SU-DHL-6 (cell line): ENCODE measurements at regions not wholly inside any gene's neighbourhood (a gene's known extent, or its start where the extent isn't known, plus 50 kb on each side); places are given as distances from the start of the nearest gene placed in this dataset.

Source experiments
- H2AFZ ChIP-seq: fragments of 200-600 bp; sonication (generic); 2 replicates; pipeline ENCODE4 v1.6.1; 2014; ENCODE audit warnings: low read depth, mild to moderate bottlenecking, moderate library complexity, mixed read lengths, antibody characterized with exemption, low read length; ENCODE audit not compliant: severe bottlenecking
- H3F3A ChIP-seq: fragments of 200-600 bp; shearing (Covaris generic); 2 replicates; pipeline ENCODE4 v1.6.0; 2016; ENCODE audit warnings: antibody characterized with exemption, mild to moderate bottlenecking; ENCODE audit not compliant: insufficient read depth
- H3K27ac ChIP-seq: fragments of 200-600 bp; sonication (generic); 2 replicates; pipeline ENCODE4 v1.5.1; 2016; ENCODE audit warnings: low read depth, mild to moderate bottlenecking, low read length, moderate library complexity, mixed read lengths
- H3K27me3 ChIP-seq: fragments of 200-600 bp; sonication (generic), shearing (Covaris generic); 2 replicates; pipeline ENCODE4 v1.6.0; 2014; ENCODE audit warnings: mild to moderate bottlenecking, low read length
- H3K36me3 ChIP-seq: fragments of 200-600 bp; sonication (generic); 2 replicates; pipeline ENCODE4 v1.6.1; 2014; ENCODE audit warnings: mild to moderate bottlenecking, low read length, mixed read lengths
- H3K4me2 ChIP-seq: fragments of 300-600, 200-600 bp; shearing (Covaris generic), sonication (generic); 2 replicates; pipeline ENCODE4 v1.6.0; 2014; ENCODE audit warnings: low read length, low read depth, mild to moderate bottlenecking; ENCODE audit not compliant: poor library complexity, severe bottlenecking
- H3K4me3 ChIP-seq: fragments of 200-600 bp; sonication (generic); 2 replicates; pipeline ENCODE4 v1.5.1; 2014; ENCODE audit warnings: antibody characterized with exemption, low read length, mild to moderate bottlenecking, mixed read lengths; ENCODE audit not compliant: insufficient read depth, poor library complexity, severe bottlenecking
- H3K79me2 ChIP-seq: fragments of 200-600 bp; sonication (generic); 2 replicates; pipeline ENCODE4 v1.6.1; 2014; ENCODE audit warnings: mild to moderate bottlenecking, low read length, moderate library complexity; ENCODE audit not compliant: insufficient read depth
- H3K9ac ChIP-seq: fragments of 200-600 bp; sonication (generic); 2 replicates; pipeline ENCODE4 v1.7.0; 2014; ENCODE audit warnings: mild to moderate bottlenecking, low read length
- H3K9me2 ChIP-seq: fragments of 200-600 bp; sonication (generic); replicated peaks from 2 replicates; pipeline ENCODE4 v1.6.1; 2014; ENCODE audit warnings: low read length; ENCODE audit not compliant: insufficient read depth
- H3K9me3 ChIP-seq: fragments of 200-600 bp; sonication (generic); 2 replicates; pipeline ENCODE4 v1.6.1; 2014; ENCODE audit warnings: low read length, mixed read lengths; ENCODE audit not compliant: insufficient read depth
- H4K20me1 ChIP-seq: fragments of 200-600 bp; sonication (generic); 2 replicates; pipeline ENCODE4 v1.6.1; 2014; ENCODE audit warnings: low read depth, mild to moderate bottlenecking, antibody characterized with exemption, low read length, moderate library complexity, mixed read lengths
- CTCF ChIP-seq: fragments of 200-600 bp; sonication (generic); IDR thresholded peaks from one replicate; pipeline ENCODE4 v1.5.1; 2017; ENCODE audit warnings: antibody characterized with exemption, mild to moderate bottlenecking, low read length, moderate library complexity; ENCODE audit not compliant: insufficient read depth, poor library complexity, severe bottlenecking
- EZH2phosphoT487 ChIP-seq: fragments of 200-600 bp; sonication (generic), shearing (Covaris generic); conservative IDR thresholded peaks from 2 replicates; pipeline ENCODE4 v1.6.1; 2018; ENCODE audit warnings: mild to moderate bottlenecking, antibody characterized with exemption, low read length, moderate library complexity, mixed read lengths

- Histone ChIP-seq H3K9me3 (no peaks in the 10 kb centered on the region), H4K20me1 (no peaks in the 10 kb centered on the region), H3F3A (no peaks in the 10 kb centered on the region), H3K4me2 (no peak overlapping the region), H2AFZ (no peak overlapping the region), H3K27me3 (no peaks in the 10 kb centered on the region), H3K79me2 (no peaks in the 10 kb centered on the region), H3K27ac (no peak overlapping the region), H3K9me2 (no peaks in the 10 kb centered on the region), H3K9ac (no peak overlapping the region), H3K36me3 (no peaks in the 10 kb centered on the region), H3K4me3 (no peak overlapping the region)
- TF ChIP-seq EZH2phosphoT487 (no peak), CTCF (no peak)
Measured at GRCh38 chr18:30359521-30359920, 683.0 kb downstream of the DSC3 start.

DNA sequence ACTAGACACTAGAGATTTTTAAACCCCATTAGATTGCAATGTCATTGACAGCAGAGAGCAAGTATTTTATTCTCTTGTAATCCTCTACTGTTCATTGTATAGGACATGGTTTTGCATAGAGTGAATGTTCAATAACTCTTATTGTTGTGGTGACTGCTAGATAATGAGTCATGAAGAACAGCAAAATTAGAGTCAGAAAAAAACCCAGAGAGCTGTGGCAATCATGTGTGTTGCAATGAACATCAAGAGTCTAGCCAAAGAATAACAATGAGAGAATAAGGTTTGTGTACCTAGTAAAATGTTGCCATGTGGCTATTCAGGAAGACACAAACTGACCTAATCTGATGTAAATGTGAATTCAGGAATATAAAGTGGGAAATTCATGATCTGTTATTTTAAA lies 684.0 kb downstream of the DSC3 start:
- H3K4me2 ChIP-seq, result no peak overlapping the region
- H3K9me2 ChIP-seq, result no peaks in the 10 kb centered on the region
- no peaks in the 10 kb centered on the region for H4K20me1 ChIP-seq
- H3K9me3 ChIP-seq, result no peaks in the 10 kb centered on the region
- no peak overlapping the region for H2AFZ ChIP-seq
- no peak overlapping the region for H3K4me3 ChIP-seq
- no peaks in the 10 kb centered on the region for H3K27me3 ChIP-seq
- H3K27ac ChIP-seq, result no peak overlapping the region
- no peaks in the 10 kb centered on the region for H3K79me2 ChIP-seq
- TF ChIP-seq EZH2phosphoT487, result no peak
- TF ChIP-seq CTCF, result no peak
- no peak overlapping the region for H3K9ac ChIP-seq
- no peaks in the 10 kb centered on the region for H3K36me3 ChIP-seq
- no peaks in the 10 kb centered on the region for H3F3A ChIP-seq

GRCh38 chr18:30352551-30353168 lies 689.9 kb downstream of the DSC3 start:
- H3K36me3 ChIP-seq, result no peaks in the 10 kb centered on the region
- H3K4me2 ChIP-seq, result no peak overlapping the region
- H4K20me1 ChIP-seq, result no peaks in the 10 kb centered on the region
- H3K27ac ChIP-seq, result no peak overlapping the region
- H2AFZ ChIP-seq, result no peak overlapping the region
- H3K9ac ChIP-seq, result no peak overlapping the region
- no peaks in the 10 kb centered on the region for H3K79me2 ChIP-seq
- TF ChIP-seq CTCF, result no peak
- no peaks in the 10 kb centered on the region for H3K27me3 ChIP-seq
- no peaks in the 10 kb centered on the region for H3F3A ChIP-seq
- no peak overlapping the region for H3K4me3 ChIP-seq
- H3K9me3 ChIP-seq, result no peaks in the 10 kb centered on the region
- no peaks in the 10 kb centered on the region for H3K9me2 ChIP-seq
